Panc1 (cell line): ENCODE measurements at regions not wholly inside any gene's neighbourhood (a gene's known extent, or its start where the extent isn't known, plus 50 kb on each side); places are given as distances from the start of the nearest gene placed in this dataset.

Source experiments
- ATAC-seq: fragments of 200-7000 bp; cut with Tn5 transposase; 2 replicates; pipeline ENCODE4 v1.9.1; 2020; ENCODE audit warnings: mild to moderate bottlenecking, moderate library complexity
- BruUV-seq: library from RNA; stranded (reverse); fragments of 400-500 nt; replicated peaks from 2 replicates; lab custom pipeline; 2021; lab: Mats Ljungman, UMichigan
- CTCF ChIA-PET: fragments of 300-600 bp; sonication (Branson Sonifier 250); formaldehyde crosslinking; loops from one replicate; lab custom pipeline; 2022; ENCODE audit warnings: antibody characterized with exemption; lab: Charles Lee
- POLR2A ChIA-PET: fragments of 300-600 bp; sonication (Branson Sonifier 250); formaldehyde crosslinking; loops from one replicate; lab custom pipeline; 2022; ENCODE audit warnings: antibody characterized with exemption; lab: Charles Lee
- DNase-seq: peaks from one replicate; pipeline ENCODE4 v3.0.0-alpha.2; 2010; ENCODE audit warnings: low read depth, low spot score
- H3K27ac ChIP-seq: 2 replicates; pipeline ENCODE4 v1.5.1; 2011; ENCODE audit warnings: mild to moderate bottlenecking, low read length, inconsistent platforms
- H3K27me3 ChIP-seq: fragments of 200-500 bp; sonication (Bioruptor generic); 2 replicates; pipeline ENCODE4 v1.6.0; 2014; ENCODE audit warnings: low read length, inconsistent platforms; ENCODE audit not compliant: control insufficient read depth, insufficient read depth
- H3K36me3 ChIP-seq: fragments of 200-500 bp; sonication (Bioruptor generic); 2 replicates; pipeline ENCODE4 v1.5.1; 2014; ENCODE audit warnings: inconsistent platforms, mild to moderate bottlenecking, low read length, moderate library complexity; ENCODE audit not compliant: control insufficient read depth, insufficient read depth
- H3K4me1 ChIP-seq: 2 replicates; pipeline ENCODE4 v1.5.1; 2011; ENCODE audit warnings: inconsistent platforms, mild to moderate bottlenecking, low read length, moderate library complexity; ENCODE audit not compliant: control insufficient read depth, insufficient read depth
- H3K4me3 ChIP-seq, 2 experiments: 2 replicates each; pipeline ENCODE4 v1.5.1; 2011 to 2012; ENCODE audit warnings: low read depth in 2 of 2, low read length in 2 of 2, mild to moderate bottlenecking in 2 of 2, inconsistent platforms in 1 of 2, moderate library complexity in 1 of 2
- H3K9me3 ChIP-seq: fragments of 200-500 bp; sonication (Bioruptor generic); 2 replicates; pipeline ENCODE4 v1.5.1; 2014; ENCODE audit warnings: low read depth, mild to moderate bottlenecking, inconsistent platforms, low read length, moderate library complexity; ENCODE audit not compliant: control insufficient read depth, insufficient read depth
- CTCF ChIP-seq: fragments of 450-650 bp; IDR thresholded peaks from 2 replicates; pipeline ENCODE4 v1.5.1; 2017; ENCODE audit warnings: mild to moderate bottlenecking
- POLR2AphosphoS5 ChIP-seq: IDR thresholded peaks from 2 replicates; pipeline ENCODE4 v1.6.1; 2012; ENCODE audit warnings: mild to moderate bottlenecking, low read depth, low read length, moderate library complexity
- REST ChIP-seq, 2 experiments: IDR thresholded peaks; 2 replicates each; pipeline ENCODE4 v1.6.1; 2011 to 2012; ENCODE audit warnings: low read depth in 2 of 2, control low read depth in 1 of 2, low read length in 1 of 2, mild to moderate bottlenecking in 1 of 2, moderate library complexity in 1 of 2; ENCODE audit not compliant: insufficient read depth in 1 of 2
- SIN3A ChIP-seq: IDR thresholded peaks from 2 replicates; pipeline ENCODE4 v1.6.1; 2012; ENCODE audit warnings: low read depth, mild to moderate bottlenecking, low read length, moderate library complexity, borderline replicate concordance; ENCODE audit not compliant: insufficient read depth
- TCF7L2 ChIP-seq: IDR thresholded peaks from 2 replicates; pipeline ENCODE4 v1.6.1; 2011; ENCODE audit warnings: mild to moderate bottlenecking, low read depth, low read length, inconsistent platforms
- in situ Hi-C: cut with HindIII; loops from 2 replicates; pipeline ENCODE4 v1.10.0; 2016; ENCODE audit warnings: low sequenced_read_pairs, low pct_unique_long_range_greater_than_20kb
- intact Hi-C: fragments of 100-400 bp; cut with micrococcal nuclease; formaldehyde crosslinking; loops from one replicate; pipeline ENCODE4 v1.10.0; 2022; ENCODE audit not compliant: unreplicated experiment

GRCh38 chr18:41263956-41264355, 691.1 kb upstream of the PIK3C3 start:
- CTCF ChIA-PET = no interaction called here
- intact Hi-C loops = no loop called here
- DNase-seq (no peak), ATAC-seq (no peak)
- H3K4me1 ChIP-seq = no peaks in the 10 kb centered on the region
- TF ChIP-seq TCF7L2 = no peak
- no peak for TF ChIP-seq SIN3A
- no peak for TF ChIP-seq CTCF
- no peak for TF ChIP-seq REST (IDR thresholded peaks at IDR 0.05; ENCODE audit: insufficient read depth in 1 of 2, low read depth in 2 of 2, low read length in 1 of 2)
- TF ChIP-seq POLR2AphosphoS5 = no peak
- in situ Hi-C loops = no loop called here
- H3K36me3 ChIP-seq = no peaks in the 10 kb centered on the region
- BruUV-seq = no TSS peak
- H3K4me3 ChIP-seq = no peak overlapping the region
- no peaks in the 10 kb centered on the region for H3K9me3 ChIP-seq
- no peak overlapping the region for H3K27ac ChIP-seq
- POLR2A ChIA-PET = no interaction called here
- no peaks in the 10 kb centered on the region for H3K27me3 ChIP-seq

- POLR2A ChIA-PET = no interaction called here
- H3K9me3 ChIP-seq = no peaks in the 10 kb centered on the region
- no peaks in the 10 kb centered on the region for H3K4me1 ChIP-seq
- H3K36me3 ChIP-seq = no peaks in the 10 kb centered on the region
- no TSS peak for BruUV-seq
- CTCF ChIA-PET = no interaction called here
- H3K27ac ChIP-seq = no peak overlapping the region
- in situ Hi-C loops = no loop called here
- intact Hi-C loops = no loop called here
- no peaks in the 10 kb centered on the region for H3K27me3 ChIP-seq
- no peak for DNase-seq
- TF ChIP-seq TCF7L2 (no peak), SIN3A (no peak), CTCF (no peak)
- ATAC-seq = no peak
- no peak overlapping the region for H3K4me3 ChIP-seq
These were observed 692.3 kb upstream of the PIK3C3 start for GRCh38 chr18:41262688-41263087.

GRCh38 chr18:41244591-41245037, 710.4 kb upstream of the PIK3C3 start:
- Histone ChIP-seq H3K27me3 (no peaks in the 10 kb centered on the region), H3K4me1 (no peaks in the 10 kb centered on the region), H3K27ac (no peak overlapping the region), H3K9me3 (no peaks in the 10 kb centered on the region), H3K4me3 (no peak overlapping the region), H3K36me3 (no peaks in the 10 kb centered on the region)
- DNase-seq (no peak), ATAC-seq (no peak)
- in situ Hi-C loops (no loop called here), intact Hi-C loops (no loop called here)
- ChIA-PET POLR2A (no interaction called here), CTCF (no interaction called here)
- TF ChIP-seq TCF7L2 (no peak), CTCF (no peak), SIN3A (no peak), POLR2AphosphoS5 (no peak), REST (IDR thresholded peaks at IDR 0.05; ENCODE audit: insufficient read depth in 1 of 2, low read depth in 2 of 2, low read length in 1 of 2) (no peak)
- no TSS peak for BruUV-seq
